ENCODE measurements at regions not wholly inside any gene's neighbourhood (a gene's known extent, or its start where the extent isn't known, plus 50 kb on each side); places are given as distances from the start of the nearest gene placed in this dataset.
"Not testable (repeated sequence)": the region's sequence is repeated elsewhere in the genome, so short reads cannot be mapped to it uniquely, and the experiment has no call there.

DNA sequence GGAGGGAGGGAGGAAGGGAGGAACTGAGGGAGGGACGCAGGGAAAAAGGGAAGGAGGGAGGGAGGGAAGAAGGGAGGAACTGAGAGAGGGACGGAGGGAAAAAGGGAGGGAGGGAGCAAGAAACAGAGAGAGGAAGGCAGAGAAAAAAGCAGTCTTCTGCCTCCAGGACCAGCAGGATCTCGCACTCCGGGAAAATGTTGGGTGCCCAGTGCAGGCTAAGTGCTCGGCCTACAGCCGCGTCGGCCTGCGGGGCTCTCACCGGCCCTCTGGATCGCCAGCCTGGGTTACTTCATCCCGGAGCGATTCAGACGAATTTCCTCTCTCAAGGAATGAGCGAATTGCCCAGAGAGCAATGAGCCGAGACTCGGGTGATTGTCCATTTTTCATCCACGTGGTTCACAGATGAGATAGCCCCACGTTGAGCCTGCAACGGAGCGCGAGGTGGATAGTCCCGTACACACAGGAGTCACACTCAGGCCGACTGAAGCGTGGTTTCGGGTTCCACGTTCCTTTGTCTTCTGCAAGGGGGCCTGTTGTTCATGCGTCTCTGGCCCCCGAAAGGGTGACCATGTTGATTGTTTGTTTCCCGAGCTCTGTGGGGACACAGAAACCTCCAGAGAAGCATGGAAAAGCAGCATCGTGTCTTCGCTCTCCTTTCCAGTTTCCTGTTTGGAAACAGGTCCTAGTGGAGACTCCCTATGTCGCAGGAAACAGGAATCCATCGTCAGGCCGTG is 1937.1 kb upstream of the DEFB115 start:
- not testable (repeated sequence) for DNase-seq

DNA sequence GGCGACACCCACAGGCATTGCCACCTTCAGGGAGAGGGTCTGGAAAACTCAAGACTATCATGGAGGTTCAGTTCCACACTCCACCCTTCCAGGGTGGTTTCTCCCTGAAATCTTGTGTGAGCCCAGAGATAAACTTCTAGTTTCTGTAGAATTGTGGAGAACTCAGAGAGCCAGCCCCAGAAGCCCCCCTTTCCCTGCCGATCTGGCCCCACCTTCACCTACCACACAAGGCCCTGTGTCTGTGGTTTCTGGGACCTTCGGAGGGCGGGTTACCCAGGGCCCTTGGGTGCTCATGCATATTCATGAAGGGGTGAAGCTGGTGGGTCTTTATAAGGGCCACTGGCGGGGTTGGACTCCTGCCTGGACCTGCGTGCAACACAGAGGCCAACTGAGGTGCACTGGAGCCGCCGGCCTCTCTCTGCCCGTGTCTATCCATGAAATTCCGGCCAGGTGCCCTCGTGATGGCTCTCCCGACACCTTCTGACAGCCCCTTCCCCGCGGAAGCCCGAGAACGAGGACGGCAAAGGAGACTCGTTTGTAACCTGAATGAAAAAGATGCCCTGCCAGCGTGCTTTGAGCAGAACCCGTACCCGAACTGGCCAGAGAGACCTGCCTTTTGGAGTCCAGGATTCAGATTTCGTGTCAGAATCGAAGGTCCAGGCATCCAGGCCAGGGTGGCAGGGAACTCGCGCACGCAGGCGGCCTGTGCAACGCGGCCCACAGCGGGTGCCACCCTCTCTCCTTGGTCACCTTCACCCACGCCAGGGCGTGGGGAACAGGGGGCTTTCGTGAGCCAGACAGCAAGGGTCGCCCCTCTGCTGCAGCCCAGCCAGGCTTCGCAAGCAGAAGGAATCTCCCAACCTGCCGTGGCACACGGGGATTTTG is 1933.6 kb upstream of the DEFB115 start:
- DNase-seq = not testable (repeated sequence)

GRCh38 chr20:29324516-29325303 is 1932.8 kb upstream of the DEFB115 start:
- DNase-seq = not testable (repeated sequence)

DNA sequence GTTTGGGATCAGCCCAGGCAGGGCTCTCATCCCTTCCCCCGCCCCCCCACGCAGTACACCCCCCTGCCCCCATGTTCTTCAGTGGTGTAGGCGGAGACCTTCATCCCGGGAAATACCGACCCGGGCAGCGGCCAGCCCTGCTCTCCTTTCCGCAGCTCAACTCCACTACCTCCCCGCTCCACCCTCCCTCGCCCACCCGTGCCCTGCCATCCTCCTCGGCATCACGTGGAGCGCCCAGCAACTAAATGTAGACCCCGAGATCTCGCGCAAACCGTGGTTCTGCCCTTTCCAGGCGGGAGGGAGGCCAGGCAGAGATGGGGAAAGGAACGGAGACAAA is 1932.2 kb upstream of the DEFB115 start:
- DNase-seq = no peak

DNA sequence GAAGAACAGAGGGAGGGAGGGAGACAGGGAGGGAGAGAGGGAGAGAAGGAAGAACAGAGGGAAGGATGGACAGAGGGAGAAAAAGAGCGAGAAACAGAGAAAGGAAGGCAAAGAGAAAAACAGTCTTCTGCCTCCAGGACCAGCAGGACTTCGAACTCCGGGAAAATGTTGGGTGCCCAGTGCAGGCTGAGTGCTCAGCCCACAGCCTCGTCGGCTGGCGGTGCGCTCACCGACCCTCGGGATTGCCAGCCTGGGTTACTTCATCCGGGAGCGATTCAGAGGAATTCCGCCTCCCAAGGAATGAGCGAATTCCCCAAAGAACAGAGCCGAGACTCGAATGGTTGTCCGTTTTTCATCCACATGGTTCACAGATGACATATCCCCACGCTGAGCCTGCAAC is 1931.7 kb upstream of the DEFB115 start:
- DNase-seq = not testable (repeated sequence)

- no peak for DNase-seq
Observed at GRCh38 chr20:29326376-29327070, 1930.9 kb upstream of the DEFB115 start.

- DNase-seq = peak in 1 of 2 experiments; percentile 21
Observed at GRCh38 chr20:29327600-29328420, 1929.7 kb upstream of the DEFB115 start.

GRCh38 chr20:29330429-29331115 is 1926.9 kb upstream of the DEFB115 start:
- not testable (repeated sequence) for DNase-seq

- DNase-seq = no peak
Observed at GRCh38 chr20:29349836-29350235, 1907.6 kb upstream of the DEFB115 start.

DNA sequence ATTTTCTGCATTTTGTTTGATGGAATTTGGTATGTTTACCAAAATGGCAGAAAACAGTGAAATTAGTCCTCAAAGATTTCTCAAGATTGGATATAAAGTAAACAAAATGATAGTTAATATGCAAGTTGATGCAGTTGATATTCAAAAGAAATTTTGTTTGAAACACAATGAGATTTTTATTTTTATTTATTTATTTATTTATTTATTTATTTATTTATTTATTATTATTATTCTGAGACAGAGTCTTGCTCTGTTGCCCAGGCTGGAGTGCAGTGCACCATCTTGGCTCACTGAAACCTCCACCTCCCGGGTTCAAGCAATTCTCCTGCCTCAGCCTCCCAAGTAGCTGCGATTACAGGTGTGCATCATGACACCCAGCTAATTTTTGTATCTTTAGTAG is 1881.5 kb upstream of the DEFB115 start:
- not testable (repeated sequence) for DNase-seq

DNA sequence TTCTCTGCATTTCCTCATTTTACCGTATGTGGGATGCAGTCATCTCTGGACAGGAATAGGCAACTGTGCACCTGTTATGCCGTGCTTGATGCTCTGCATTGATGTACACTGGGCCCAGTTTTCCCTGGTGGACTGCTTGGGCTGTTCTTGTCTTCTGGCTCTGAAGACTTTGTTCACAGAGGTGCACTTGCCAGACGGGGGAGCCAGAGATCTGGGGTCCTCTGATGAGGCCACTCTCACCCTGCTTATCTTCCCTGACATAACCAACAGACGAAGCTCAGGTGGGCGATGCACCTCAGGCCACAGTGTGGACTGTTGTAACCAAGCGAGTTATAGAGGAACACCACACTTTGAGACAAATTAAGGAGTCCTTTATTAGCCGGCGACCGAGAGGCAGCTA is 1864.6 kb upstream of the DEFB115 start:
- not testable (repeated sequence) for DNase-seq

DNA sequence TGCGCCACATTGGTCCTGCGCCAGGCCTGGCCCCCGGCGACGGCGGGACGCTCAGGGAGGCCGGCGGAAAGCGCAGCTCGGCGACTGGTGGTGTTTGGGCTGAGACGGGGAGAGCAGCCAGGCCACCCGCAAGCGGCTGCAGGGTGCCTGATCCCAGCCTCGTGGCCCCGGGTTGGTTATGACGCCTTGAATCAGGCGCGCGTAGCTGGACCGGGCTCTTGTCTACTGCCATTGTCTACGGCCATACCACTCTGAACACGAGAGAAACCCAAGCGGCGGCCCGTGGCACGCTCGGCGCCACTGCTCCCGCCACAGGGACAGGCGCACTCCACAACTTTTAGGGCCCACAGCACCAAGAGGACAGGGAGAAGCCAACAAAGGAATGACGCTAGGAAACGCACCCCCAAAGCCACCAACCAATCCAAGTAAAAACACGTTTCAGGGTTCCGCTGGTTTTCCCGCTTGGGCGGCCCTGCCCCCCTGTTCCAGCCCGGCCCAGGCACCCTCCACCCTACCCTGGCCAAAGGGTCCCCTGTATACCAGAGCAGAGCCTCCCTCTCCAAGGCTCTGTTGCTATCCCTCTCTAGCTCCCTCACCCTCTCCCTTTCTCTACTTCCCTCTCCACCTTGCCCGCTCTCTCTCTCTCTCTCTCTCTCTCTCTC is 1849.3 kb upstream of the DEFB115 start:
- no peak for DNase-seq

GRCh38 chr20:29408707-29409106 is 1848.8 kb upstream of the DEFB115 start:
- not testable (repeated sequence) for DNase-seq

DNA sequence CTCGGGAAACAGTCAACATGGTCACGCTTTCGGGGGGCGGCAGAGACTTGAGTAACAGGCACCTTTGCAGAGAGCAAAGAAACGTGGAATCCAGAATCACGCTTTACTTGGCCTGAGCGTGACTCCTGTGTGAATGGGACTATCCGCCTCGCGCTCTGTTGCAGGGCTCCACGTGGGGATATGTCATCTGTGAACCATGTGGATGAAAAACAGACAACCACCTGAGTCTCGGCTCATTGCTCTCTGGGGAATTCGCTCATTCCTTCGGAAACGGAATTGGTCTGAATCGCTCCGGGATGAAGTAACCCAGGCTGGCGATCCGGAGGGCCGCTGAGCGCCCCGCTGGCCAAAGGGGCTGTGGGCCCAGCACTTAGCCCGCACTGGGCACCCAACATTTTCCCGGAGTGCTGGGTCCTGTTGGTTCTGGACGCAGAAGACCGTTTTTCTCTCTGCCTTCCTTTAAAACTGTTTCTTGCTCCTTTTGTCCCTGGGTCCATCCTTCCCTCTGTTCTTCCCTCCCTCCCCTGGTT is 1848.2 kb upstream of the DEFB115 start:
- DNase-seq = not testable (repeated sequence)

GRCh38 chr20:29409833-29410805 is 1847.3 kb upstream of the DEFB115 start:
- no peak for DNase-seq

- DNase-seq = no peak
Observed at GRCh38 chr20:29410806-29411457, 1846.5 kb upstream of the DEFB115 start.

GRCh38 chr20:29411458-29411820 is 1846.0 kb upstream of the DEFB115 start:
- not testable (repeated sequence) for DNase-seq

DNA sequence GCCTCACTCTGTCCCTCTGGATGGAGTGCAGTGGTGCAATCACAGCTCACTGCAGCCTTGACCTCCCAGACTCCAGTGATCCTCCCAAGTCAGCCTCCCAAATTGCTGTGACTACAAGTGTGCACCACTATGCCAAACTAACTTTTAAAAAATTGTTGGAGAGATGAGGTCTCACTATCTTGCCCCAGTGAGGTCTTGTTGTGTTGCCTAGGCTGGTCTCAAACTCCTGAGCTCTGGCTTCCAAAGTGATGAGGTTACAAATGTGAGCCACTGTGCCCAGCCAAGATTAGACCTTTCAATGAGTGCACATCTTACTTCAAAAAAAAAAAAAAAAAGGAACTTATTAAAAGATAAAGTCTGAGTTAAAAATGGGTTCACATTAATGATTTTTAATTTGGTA is 1838.1 kb upstream of the DEFB115 start:
- no peak for DNase-seq

All from NCI-H524 (cell line).